CD4-positive, alpha-beta T cell treated with Interferon alpha-2 for 1 hour (primary cell): ENCODE measurements at regions not wholly inside any gene's neighbourhood (a gene's known extent, or its start where the extent isn't known, plus 50 kb on each side); places are given as distances from the start of the nearest gene placed in this dataset.
"Not testable (repeated sequence)": the region's sequence is repeated elsewhere in the genome, so short reads cannot be mapped to it uniquely, and the experiment has no call there.

Experiments
- DNase-seq, 2 donors: peaks; one replicate each; pipeline ENCODE4 v3.0.0-alpha.2; 2020 to 2022

DNA sequence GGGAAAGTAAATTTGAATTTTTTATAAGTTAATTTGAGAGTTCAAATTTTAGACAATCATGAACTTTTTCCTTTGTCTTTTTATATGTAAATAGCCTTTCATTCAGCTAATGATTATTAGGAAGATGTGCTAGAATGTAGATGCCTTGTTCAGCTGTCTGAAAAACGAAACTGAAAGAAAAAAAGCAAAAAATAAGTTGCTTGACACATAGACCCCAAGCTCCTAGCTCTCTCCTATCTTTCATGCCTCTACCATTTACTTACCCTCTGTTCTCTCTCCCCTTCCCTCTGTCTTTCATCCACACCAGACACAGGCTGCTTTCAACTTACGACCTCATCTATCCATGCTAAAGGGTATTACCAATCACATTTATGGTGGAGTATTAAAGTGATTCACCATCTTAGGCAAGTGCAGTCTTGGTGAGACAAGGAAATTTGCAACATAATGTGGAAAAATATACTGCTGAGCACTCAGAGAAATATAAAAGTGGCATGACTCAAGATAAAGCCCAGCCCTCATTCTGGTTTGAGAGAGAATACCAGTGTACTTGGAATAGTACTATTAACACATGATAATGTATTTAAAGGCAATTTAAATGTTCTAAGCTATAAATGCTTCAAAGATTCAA, 425.6 kb downstream of the SUCLG1 start:
- no peak for DNase-seq

DNA sequence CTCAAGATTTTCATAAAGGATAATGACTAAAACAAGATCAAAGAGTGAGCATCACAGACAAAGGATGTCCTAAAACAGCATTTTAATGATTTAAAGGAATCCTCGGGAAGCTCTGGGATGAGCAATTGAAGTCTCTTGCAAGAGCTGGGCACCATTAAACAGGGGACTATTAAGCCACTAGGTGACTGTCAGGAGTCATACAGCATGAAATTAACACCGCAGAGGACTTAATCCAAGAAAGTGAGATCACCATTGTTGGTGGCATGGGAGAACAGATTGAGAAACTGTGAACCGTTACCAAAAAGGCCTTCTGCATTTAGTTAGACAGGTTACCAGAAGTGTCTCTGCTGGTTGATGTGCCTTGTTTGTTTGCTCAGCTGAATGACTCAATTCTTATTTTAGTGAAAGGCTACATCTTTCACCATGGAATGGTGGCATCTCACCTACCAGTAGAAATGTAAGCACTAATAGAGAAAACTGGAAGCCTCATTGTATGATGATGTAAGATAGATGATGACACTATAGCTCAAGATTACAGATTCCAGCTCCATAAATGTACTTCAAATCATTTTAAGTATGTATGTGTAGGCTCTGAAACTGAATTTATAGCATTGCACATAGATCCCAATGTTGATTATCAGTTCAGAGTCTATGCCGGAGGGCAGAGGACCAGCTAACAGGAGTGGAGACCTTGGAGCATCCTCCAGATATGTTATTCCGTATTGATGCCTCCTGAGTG, 427.6 kb downstream of the SUCLG1 start:
- DNase-seq, result no peak

DNA sequence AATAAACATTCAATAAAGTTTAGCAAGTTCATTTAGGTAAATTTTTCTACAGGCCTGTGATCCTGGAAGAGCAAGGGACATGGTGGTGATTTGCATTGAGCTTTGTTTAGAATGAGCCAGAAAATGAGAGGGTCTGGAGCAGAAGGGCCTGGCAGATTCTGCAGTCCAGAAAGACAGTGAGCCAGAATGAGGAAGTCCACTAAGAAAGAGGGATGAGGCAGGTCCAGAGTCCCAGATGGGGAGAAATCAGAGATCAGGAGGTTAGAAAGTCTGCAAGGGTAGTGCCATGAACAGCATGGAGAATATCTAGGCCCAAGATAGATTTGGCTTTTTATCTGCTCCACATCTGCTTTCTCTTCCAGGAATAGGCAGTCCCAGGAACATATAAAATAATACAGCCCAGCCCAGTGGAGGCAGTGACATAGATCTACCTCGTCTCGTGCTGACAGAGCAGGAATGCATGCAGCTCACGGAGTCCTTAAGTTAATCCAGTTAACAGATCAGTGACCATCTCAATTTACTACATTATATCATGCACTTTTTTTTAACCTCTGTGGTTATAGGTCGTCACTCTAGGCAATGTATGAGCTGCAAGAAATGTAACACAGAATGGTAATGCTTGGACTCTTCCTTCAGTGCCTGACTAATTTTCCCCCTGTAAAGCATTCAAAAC, 429.0 kb downstream of the SUCLG1 start:
- no peak for DNase-seq

DNA sequence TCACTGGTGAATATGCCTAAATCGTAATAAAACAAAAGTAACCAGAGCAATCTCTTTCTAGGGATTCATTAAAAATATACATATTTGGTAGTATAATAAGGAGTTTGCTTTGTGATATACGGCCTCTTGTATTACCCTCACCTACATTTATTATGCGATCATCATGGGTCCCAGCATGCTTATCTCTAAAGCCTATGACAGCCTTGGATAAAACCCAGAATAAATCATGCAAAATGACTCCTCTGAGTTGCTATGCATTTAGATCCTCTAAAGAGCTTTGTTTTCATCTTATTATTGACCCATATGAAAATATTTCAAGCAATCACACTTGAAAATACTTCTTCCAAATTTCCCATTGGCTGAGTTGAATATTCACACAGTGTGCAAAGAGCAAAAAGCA, 432.3 kb downstream of the SUCLG1 start:
- DNase-seq, result no peak

DNA sequence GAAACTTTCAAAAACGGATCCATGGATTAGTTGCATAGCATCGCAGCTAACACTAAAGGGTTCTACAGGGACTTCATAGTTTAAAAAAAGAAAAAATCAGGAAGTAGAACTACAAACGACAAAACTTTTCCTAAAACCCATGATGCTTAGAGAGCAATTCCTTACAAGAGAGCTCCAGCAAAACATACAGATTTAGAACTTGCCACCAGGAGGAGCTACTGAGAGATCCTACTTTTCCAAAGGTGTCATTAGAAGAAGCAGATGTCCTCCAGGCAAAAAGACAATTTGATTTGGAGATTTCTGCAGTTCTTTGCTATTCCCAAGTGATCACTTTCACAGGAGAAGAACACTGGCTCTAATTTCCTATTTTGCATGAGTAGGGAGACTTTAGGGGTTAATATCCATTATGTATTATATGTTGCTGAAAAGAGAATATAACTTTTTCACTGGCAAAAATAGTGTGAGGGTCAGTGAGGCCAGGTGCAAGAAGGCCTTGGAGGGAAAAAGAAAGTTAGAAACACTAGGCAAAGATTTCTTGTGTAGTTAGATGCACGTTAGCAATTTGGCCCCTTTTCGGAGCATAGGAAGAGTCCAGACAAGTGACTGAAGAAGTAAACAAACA, 436.2 kb downstream of the SUCLG1 start:
- peak in 1 of 2 donors; percentile 36 for DNase-seq

DNA sequence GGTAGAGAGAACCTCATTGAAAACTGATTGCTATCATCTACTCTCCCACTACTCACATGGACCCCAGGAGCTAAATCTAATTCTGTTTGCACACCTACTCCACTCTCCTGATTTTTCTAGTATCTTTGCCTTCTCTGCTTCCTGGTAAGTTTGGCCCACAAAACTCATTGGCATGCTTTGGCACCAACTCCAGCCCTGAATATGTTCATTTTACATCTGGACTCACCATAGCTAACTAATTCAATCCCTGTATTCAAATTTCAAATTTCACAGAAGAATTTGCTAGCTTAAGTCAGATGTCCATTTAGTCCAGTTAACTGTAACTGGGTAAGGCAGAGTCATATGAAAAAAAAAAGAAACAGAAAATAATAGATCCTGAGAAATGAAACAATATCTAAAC, 442.1 kb downstream of the SUCLG1 start:
- DNase-seq, result no peak

DNA sequence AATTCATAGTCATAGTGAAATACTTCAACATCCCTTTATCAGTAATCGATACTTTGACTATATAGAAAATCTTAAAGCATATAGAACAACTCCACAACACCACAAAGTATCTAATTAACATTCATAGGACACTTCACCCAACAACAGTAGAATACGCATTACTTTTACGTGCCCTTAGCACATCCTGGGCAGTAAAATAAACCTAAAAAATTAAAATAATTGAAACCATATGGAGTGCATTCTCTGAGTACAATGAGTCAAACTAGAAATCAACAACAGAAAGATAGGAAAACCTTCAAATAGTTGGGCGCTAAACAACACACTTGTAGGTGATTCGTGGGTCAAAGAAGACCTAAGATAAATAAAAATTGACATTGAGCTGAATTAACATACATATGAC, 442.9 kb downstream of the SUCLG1 start:
- no peak for DNase-seq

DNA sequence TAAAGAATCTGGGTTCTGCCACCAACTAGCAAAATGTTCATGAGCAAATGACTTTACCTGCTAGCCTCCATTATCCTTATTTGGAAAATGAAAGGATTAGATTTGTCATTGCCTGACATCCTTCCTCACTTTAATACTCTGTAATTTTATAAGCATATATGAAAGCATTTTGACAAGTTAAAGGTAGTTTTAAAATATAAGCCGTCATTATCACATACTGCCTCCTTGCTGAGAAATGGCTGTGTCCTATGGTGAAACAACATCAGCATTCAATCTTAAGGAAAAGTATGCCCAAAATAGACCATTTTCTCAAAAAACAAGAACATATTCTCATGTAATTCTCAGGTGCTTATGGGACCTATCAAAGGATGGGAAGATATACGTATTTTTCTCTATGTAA, 461.2 kb downstream of the SUCLG1 start:
- no peak for DNase-seq

DNA sequence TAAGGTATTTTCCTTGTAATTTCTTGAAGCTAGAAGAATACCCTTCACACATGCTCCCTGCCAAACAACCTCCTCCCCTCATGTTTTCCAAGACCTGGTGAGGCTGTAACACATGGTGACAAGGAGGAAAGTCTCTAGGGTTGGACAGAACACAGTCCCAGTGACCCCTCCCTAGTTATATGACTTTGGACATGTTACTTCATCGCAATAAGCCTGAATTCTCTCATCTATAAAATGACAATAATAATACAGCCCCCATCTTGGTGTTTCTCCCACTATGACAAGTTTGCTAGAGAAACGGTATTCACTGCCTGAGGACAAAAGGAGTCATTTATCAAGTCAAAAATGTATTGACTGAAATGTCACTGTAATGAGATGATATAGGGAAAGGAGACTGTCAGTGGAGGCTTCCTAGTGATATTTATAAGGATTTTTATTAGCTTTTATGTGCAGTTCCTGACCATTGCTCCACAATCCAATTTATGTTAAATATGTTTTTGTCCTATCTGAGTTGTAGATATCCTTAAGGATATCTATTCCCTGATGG, 464.4 kb downstream of the SUCLG1 start:
- no peak for DNase-seq

DNA sequence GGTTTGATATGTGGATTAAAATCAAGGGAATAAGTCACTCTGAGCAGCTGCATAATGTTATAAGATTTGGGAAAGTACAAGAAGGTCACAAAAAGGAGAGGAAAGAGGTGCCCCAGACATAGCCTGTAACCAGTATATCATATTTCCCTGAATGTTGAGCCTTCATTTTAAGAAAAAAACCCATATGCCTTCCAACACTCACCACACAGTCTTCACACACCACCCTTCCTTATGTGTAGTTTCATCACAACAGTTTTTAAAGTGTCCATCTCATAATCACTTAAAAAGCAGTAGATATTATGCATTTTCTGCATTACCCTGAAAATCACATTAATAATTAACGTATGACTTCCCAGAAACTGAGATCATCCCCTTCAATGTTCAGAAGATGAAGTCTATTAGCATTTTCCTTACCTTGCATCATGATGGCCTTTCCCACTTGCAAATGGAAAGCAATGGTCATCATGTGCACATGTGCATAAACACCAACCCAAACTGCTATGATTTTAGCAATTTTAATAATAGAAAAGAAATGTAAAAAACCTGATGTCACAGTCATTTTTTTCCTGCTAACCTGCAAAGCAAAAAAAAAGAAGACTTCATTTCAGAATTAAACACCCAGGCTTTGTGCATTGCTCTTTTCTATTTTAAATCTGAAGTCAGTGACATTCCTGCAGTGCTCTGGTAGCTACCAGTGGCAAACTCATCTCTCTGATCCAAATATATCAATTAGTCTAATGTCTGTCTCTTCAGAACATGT, 465.0 kb downstream of the SUCLG1 start:
- DNase-seq, result no peak

DNA sequence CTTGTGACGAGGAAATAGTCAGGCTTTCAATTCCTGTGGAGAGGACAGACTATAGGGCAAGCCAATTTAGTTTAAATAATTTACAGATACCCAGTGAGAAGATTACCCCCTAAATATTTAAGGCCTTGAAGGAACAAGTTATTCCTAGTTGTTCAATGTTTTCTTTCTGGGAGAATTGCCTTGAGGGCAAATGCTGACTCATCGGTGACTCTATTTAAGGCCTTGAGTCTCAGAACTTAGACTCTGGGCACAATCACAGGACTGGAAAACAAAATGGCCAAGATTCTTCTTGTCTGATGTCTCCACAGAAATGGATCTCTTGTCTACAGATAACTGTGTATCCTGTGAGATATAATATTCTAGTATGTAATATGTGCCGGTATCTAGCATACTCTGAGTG, 467.1 kb downstream of the SUCLG1 start:
- DNase-seq, result no peak

DNA sequence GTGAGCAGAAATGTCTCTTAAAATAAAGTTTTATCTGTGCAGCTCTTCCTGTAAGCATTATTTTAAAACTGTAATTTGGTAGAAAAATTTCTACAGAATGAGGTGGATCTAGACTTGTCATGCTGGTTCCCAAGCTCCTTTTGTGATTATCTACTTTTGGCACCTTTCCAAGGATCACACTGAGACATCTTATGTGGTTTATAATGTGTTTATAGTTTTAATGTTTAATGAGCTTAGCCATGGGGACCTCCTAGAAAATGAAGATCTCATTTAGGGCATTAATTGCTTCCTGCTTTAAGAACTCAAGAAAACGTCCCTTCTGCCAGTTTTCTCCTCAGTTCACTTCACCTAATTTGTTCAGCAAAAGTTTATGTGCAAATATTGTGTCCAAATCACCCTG, 468.4 kb downstream of the SUCLG1 start:
- DNase-seq, result no peak

DNA sequence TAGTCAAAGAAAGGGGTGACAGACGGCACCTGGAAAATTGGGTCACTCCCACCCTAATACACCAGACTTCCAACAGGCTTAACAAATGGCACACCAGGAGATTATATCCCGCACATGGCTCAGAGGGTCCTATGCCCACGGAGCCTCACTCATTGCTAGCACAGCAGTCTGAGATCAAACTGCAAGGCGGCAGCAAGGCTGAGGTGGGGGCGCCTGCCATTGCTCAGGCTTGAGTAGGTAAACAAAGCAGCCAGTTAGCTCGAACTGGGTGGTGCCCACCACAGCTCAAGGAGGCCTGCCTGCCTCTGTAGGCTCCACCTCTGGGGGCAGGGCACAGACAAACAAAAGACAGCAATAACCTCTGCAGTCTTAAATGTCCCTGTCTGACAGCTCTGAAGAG, 482.5 kb downstream of the SUCLG1 start:
- DNase-seq, result not testable (repeated sequence)

DNA sequence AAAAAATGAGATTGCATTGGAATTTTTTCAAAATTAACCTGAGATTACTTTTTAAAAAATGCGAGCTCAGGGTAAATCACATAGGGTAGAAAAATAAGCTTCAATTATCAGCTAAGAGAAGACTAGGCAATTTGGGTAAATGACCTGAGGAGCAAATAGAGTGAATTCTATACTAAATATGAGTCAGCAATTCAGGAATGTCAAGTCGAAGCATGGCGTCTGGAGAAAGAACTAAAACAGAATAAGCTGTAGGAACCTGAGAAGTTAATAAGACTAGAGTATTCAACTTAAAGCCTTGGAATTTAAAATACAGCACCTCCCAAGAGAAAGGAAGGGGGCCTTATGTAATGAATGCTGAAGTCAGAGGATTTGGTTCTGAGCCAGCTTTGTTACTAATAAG, 487.0 kb downstream of the SUCLG1 start:
- DNase-seq, result no peak

DNA sequence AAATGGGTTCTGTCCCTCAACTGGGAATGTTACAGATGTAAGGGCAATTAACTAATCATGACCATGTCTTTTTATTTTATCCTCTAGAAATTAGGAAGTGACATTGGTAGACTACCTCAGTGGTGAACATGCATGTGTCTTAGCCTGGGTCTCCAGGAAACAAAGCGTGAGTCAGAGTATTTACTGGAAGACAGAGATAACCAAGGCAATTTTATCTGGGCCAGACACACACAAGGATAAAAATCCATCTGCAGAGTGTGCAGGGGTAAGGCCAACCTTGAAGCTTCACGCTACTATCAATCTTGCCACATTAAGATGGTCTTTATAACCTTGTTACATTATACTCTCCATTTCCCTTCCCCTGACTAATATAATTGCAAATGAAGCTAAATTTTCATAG, 487.5 kb downstream of the SUCLG1 start:
- DNase-seq, result no peak

DNA sequence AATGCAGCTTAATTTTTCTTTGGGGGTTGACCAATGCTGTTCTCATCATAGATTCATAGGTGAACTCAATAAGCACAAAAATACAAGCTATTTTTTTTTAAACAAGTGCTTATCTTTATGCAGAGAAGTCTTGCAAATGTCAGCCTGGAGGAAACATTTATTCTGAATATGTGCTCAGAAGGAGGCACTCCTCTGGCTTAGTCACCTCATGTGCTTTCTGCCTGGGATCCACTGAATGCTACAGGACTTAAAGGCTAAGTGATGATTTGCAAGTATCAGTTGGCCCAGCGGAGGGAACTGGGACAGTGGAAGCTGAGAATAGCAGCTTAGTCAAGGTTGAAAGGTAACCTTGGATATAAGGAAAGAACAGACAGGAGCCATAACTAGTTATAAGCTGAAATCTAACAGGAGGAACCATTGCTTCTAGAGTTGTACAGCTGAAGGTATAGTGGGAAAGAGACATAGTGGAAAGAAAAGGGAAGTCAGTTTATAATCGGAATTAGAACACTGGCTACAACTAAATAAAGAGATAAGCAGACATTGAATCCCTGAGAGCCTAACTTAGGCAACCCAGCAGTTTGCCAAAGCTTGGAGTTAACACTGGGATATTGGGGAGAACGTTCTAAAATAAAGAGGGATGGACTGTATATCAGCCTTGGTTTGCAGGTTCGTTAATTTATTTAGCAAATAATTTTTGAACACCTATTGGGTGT, 488.7 kb downstream of the SUCLG1 start:
- no peak for DNase-seq

DNA sequence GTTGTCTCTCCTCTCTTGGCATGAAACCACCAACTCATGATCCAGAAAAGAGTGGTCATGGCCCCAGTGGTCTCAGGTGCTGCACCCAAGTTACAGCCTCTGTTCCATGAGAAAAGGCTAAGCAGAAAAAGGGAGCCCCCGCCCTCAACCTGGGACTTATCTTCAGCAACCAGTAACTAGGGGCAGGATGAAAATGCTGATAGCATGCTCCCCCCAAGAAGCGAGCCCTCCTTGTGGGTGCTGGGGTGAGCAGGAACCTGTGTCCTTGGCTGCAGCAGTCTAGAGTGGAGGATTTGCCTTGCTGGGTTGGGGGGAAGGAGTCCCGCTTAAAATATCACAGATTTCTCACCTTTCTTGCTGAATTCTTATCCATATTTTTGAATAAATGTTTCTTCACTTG, 490.0 kb downstream of the SUCLG1 start:
- no peak for DNase-seq

DNA sequence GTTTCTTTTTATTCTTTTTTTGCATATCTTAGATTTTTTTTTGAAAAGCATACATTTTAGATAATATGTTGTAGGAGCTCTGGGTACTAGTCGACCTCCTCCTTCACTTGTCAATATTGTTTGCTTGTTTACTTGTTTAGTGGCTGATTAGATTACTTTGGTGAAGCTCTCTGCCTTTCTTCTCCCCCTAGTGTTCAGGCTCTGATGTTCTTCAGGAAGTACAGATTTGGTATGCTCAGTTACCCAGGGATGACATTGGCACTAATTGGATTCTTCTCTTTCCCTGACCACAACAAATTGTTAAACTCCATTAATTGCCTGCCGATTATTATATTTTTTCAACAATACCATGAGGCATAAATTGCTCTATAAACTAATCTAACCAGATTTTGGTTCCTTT, 491.2 kb downstream of the SUCLG1 start:
- no peak for DNase-seq

DNA sequence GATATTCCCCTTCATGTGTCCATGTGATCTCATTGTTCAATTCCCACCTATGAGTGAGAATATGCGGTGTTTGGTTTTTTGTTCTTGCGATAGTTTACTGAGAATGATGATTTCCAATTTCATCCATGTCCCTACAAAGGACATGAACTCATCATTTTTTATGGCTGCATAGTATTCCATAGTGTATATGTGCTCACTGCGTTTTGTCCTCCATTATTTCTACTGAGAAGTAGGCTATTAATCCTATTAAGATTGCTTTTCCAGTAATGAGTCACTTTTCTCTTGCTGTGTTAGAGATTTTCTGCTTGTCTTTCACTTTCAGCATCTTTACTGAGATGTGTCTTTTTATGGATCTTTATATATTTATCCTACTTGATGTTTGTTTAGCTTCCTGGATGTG, 492.1 kb downstream of the SUCLG1 start:
- not testable (repeated sequence) for DNase-seq

DNA sequence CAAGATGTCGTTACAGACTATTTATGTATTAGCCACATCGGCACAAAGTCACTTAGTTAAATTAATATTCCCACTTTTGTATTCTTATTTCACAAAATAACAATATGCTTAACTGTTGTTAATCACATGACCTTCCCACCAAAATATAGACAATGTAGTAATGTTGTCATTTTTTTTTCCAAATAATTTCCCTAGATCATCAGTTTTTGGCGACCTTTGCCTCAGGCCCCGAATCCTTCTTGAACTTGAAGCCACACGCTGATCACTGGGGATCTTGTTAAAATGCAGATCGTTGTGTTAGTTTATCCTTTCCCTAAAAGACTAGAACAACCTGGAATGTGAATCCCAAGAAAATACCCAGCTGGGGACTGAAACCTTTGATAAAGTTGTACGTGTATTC, 497.6 kb downstream of the SUCLG1 start:
- DNase-seq, result no peak

DNA sequence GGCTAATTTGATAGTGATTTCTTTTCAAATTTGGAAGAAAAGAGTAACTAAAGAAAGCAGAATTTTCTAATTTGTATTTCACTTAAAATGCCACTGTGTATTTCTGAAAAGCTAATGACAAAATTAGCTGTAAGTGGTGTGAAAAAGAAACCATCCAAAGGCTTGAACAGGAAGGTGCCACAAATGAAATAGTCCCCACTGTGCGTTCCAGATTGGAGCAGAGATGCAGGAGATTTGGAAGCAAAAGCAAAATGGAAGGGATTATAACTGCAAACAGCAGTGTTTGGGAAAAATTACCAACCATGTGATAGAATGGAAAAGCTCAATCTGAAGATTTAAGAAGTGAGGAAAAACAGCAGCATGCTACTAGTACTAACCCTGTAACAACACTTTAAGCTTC, 498.7 kb downstream of the SUCLG1 start:
- no peak for DNase-seq

DNA sequence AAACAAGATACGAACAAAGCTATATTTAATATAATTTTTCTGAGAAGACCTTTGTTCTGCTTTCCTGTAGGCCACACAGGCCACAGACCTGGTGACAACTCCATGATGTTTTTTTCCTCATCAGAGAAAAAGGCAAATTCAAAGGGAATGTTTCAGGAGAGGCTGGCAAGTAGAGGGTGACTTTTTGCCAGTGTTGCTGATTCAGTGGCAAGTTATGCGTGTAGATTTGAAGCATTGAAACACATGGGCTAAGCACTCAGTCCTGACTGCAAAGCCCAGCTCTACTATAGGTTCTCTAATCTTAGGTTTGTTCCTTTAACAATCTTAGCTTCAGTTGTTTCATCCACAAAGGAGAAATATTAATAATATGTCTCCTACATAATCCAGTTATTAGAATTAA, 499.8 kb downstream of the SUCLG1 start:
- no peak for DNase-seq
